HepG2 (cell line): ENCODE measurements at regions not wholly inside any gene's neighbourhood (a gene's known extent, or its start where the extent isn't known, plus 50 kb on each side); places are given as distances from the start of the nearest gene placed in this dataset.

ENCODE experiments used
- ATAC-seq: fragments of 200-7000 bp; cut with Tn5 transposase; 3 replicates; pipeline ENCODE4 v1.9.1; 2020; ENCODE audit warnings: mild to moderate bottlenecking, moderate library complexity
- BruUV-seq: library from RNA; stranded (reverse); fragments of 400-500 nt; replicated peaks from 2 replicates; lab custom pipeline; 2021; lab: Mats Ljungman, UMichigan
- CTCF ChIA-PET: fragments of 300-600 bp; formaldehyde crosslinking; extraction: SDS; loops from one replicate; lab custom pipeline; 2021; ENCODE audit warnings: low total read pairs, inconsistent platforms, low intra/inter-chr PET ratio; lab: Yijun Ruan, JAX
- POLR2A ChIA-PET: fragments of 350-600 bp; sonication (Branson Sonifier 250); formaldehyde crosslinking; loops from one replicate; lab custom pipeline; 2020; ENCODE audit warnings: antibody characterized with exemption, inconsistent platforms; lab: Yijun Ruan, JAX
- DNase-seq: peaks from one replicate; pipeline ENCODE4 v3.0.0-alpha.2; 2015; ENCODE audit warnings: low spot score
- FAIRE-seq: peaks from 3 replicates; lab custom pipeline; 2011; peaks lifted over from hg19 to GRCh38; lab: Jason Lieb, UNC
- H2AFZ ChIP-seq: one replicate; pipeline ENCODE4 v1.6.1; 2011; ENCODE audit warnings: low read length, inconsistent platforms
- H3K27ac ChIP-seq: fragments of 300-600 bp; 3 replicates; pipeline ENCODE4 v1.8.0; 2011; ENCODE audit warnings: mixed run types, mild to moderate bottlenecking, mixed read lengths, low read length, inconsistent platforms; ENCODE audit not compliant: insufficient read depth; ENCODE audit errors: extremely low read length
- H3K27me3 ChIP-seq, 2 experiments: fragments of 200-600 bp in 1 of 2; 2 replicates in 1 of 2; 3 replicates in 1 of 2; pipeline versions ENCODE4 v1.6.0 to v1.8.0; 2011; ENCODE audit warnings: low read length in 2 of 2, mild to moderate bottlenecking in 2 of 2, moderate library complexity in 2 of 2, inconsistent platforms in 1 of 2; ENCODE audit not compliant: insufficient read depth in 2 of 2, control insufficient read depth in 1 of 2
- H3K36me3 ChIP-seq, 2 experiments: fragments of 200-600 bp in 1 of 2; replicated peaks in 1 of 2; 2 replicates in 1 of 2; 3 replicates in 1 of 2; pipeline versions ENCODE4 v1.5.1 to v1.8.0; 2011; ENCODE audit warnings: low read length in 2 of 2, inconsistent platforms in 1 of 2; ENCODE audit not compliant: insufficient read depth in 2 of 2, control insufficient read depth in 1 of 2
- H3K4me1 ChIP-seq: 2 replicates; pipeline ENCODE4 v1.5.1; 2012; ENCODE audit warnings: low read length, inconsistent platforms; ENCODE audit not compliant: insufficient read depth
- H3K4me2 ChIP-seq: 2 replicates; pipeline ENCODE4 v1.6.0; 2011; ENCODE audit warnings: low read depth, low read length, inconsistent platforms
- H3K4me3 ChIP-seq, 3 experiments: fragments of 200-600 bp in 1 of 3; sonication (generic), shearing (Covaris generic) in 1 of 3; replicated peaks in 1 of 3; 2 replicates each; pipeline ENCODE4 v1.5.1; 2011 to 2016; ENCODE audit warnings: low read length in 3 of 3, inconsistent platforms in 2 of 3, low read depth in 2 of 3, mild to moderate bottlenecking in 2 of 3, control low read depth in 1 of 3, mixed read lengths in 1 of 3; ENCODE audit not compliant: insufficient read depth in 1 of 3
- H3K79me2 ChIP-seq: one replicate; pipeline ENCODE4 v1.6.1; 2011; ENCODE audit warnings: low read length, inconsistent platforms; ENCODE audit not compliant: insufficient read depth
- H3K9ac ChIP-seq: 2 replicates; pipeline ENCODE4 v1.6.0; 2011; ENCODE audit warnings: mild to moderate bottlenecking, low read depth, low read length, inconsistent platforms; ENCODE audit not compliant: insufficient read depth
- H3K9me3 ChIP-seq: 2 replicates; pipeline ENCODE4 v1.5.1; 2012; ENCODE audit warnings: mild to moderate bottlenecking, low read length
- H4K20me1 ChIP-seq: 2 replicates; pipeline ENCODE4 v1.6.0; 2011; ENCODE audit warnings: inconsistent platforms, mild to moderate bottlenecking, low read length, moderate library complexity; ENCODE audit not compliant: insufficient read depth
- AGO1 ChIP-seq: fragments of 200-400 bp; formaldehyde crosslinking; IDR thresholded peaks from 2 replicates; pipeline ENCODE4 v1.6.1; 2017; ENCODE audit warnings: mild to moderate bottlenecking, low read depth, low read length, moderate library complexity; ENCODE audit not compliant: poor library complexity, severe bottlenecking
- ATAD3A ChIP-seq: sonication (generic); formaldehyde crosslinking; IDR thresholded peaks from 2 replicates; pipeline ENCODE4 v1.4.0; 2020; ENCODE audit warnings: missing genetic modification reagents
- CEBPG ChIP-seq: IDR thresholded peaks from 2 replicates; pipeline ENCODE4 v1.6.1; 2016
- DPF2 ChIP-seq: sonication (generic); formaldehyde crosslinking; IDR thresholded peaks from 2 replicates; pipeline ENCODE4 v1.4.0; 2020; ENCODE audit warnings: mild to moderate bottlenecking, low read depth, missing genetic modification reagents, borderline replicate concordance
- HNRNPL ChIP-seq: fragments of 200-400 bp; formaldehyde crosslinking; IDR thresholded peaks from 2 replicates; pipeline ENCODE4 v1.6.1; 2017; ENCODE audit warnings: mild to moderate bottlenecking, low read depth, low read length
- TAF15 ChIP-seq: fragments of 200-400 bp; formaldehyde crosslinking; IDR thresholded peaks from one replicate; pipeline ENCODE4 v1.6.1; 2018; ENCODE audit warnings: mild to moderate bottlenecking, low read depth, low read length; ENCODE audit not compliant: poor library complexity, severe bottlenecking
- ZHX1 ChIP-seq: sonication (generic); formaldehyde crosslinking; IDR thresholded peaks from 2 replicates; pipeline ENCODE4 v1.8.1; 2022; ENCODE audit warnings: low read depth, mild to moderate bottlenecking, missing genetic modification reagents
- WGBS: methylation state at CpG from one replicate; pipeline ENCODE4 v1.1.6; 2017; ENCODE audit warnings: low lambda C conversion rate; 5-methylcytosine and 5-hydroxymethylcytosine counted together
- in situ Hi-C: cut with HindIII; loops from 2 replicates; pipeline ENCODE4 v1.10.0; 2017; ENCODE audit warnings: low pct_unique_long_range_greater_than_20kb; ENCODE audit not compliant: extremely low pct_ligation_motif_present
- intact Hi-C: fragments of 100-400 bp; cut with micrococcal nuclease; formaldehyde crosslinking; loops from one replicate; pipeline ENCODE4 v1.10.0; 2022; ENCODE audit not compliant: unreplicated experiment
- TF ChIP-seq, protein P1 (sequence below): sonication (generic); formaldehyde crosslinking; IDR thresholded peaks from 2 replicates; pipeline ENCODE4 v1.4.0; 2020; ENCODE audit warnings: missing genetic modification reagents

GRCh38 chr5:57324861-57325260, 151.0 kb downstream of the GPBP1 start (continued):
- TF ChIP-seq, protein P1, sequence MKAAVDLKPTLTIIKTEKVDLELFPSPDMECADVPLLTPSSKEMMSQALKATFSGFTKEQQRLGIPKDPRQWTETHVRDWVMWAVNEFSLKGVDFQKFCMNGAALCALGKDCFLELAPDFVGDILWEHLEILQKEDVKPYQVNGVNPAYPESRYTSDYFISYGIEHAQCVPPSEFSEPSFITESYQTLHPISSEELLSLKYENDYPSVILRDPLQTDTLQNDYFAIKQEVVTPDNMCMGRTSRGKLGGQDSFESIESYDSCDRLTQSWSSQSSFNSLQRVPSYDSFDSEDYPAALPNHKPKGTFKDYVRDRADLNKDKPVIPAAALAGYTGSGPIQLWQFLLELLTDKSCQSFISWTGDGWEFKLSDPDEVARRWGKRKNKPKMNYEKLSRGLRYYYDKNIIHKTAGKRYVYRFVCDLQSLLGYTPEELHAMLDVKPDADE (CRISPR knock-in tag) = no peak
- TF ChIP-seq AGO1 = no peak
- no peak for TF ChIP-seq HNRNPL
- TF ChIP-seq CEBPG = no peak
- no peak for TF ChIP-seq TAF15
- no peak for TF ChIP-seq ATAD3A (CRISPR knock-in tag)
- TF ChIP-seq, all 625 proteins: peak for 0

DNA sequence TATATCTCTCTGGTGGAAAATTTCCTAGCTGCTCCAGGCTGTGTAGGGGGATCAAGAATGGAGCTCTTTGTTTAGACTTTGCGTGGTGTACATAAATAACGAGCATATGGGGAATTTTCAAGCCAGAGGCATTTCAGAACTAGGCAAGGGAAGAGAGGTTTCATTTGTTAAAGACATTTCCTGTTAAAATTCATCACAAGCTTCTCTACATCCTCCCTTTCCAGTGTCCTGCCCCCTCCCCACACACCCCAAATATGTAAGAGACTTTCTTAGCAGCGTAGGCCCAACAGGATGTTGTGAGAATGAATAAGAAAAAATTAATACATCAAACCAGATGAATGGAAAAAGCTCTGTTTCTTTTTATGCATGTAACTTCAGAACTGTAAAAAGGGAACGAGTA, 150.3 kb downstream of the GPBP1 start:
- ATAC-seq = no peak
- H3K27me3 ChIP-seq = peaks cover 3 to 15% of the 10 kb centered on the region in 2 experiments; a peak in 3 of 5 replicates
- POLR2A ChIA-PET = no interaction called here
- CTCF ChIA-PET = no interaction called here
- TF ChIP-seq DPF2 (no peak), ZHX1 (no peak)
- TF ChIP-seq, all 625 proteins: peak for 0
- Histone ChIP-seq H3K36me3 (no peaks in the 10 kb centered on the region), H3K27ac (no peak overlapping the region), H4K20me1 (no peaks in the 10 kb centered on the region), H3K4me3 (no peak overlapping the region), H3K79me2 (no peaks in the 10 kb centered on the region), H3K9me3 (no peaks in the 10 kb centered on the region), H3K4me2 (no peak overlapping the region), H2AFZ (no peak overlapping the region), H3K9ac (no peak overlapping the region), H3K4me1 (no peaks in the 10 kb centered on the region)
- 5% methylated on average over 4 of the region's 4 CpGs for WGBS
- FAIRE-seq (no peak), DNase-seq (no peak)
- no TSS peak for BruUV-seq
- in situ Hi-C loops (no loop called here), intact Hi-C loops (no loop called here)
